Activated CD4-positive, alpha-beta memory T cell treated with anti-CD3 and anti-CD28 coated beads, Interleukin-2, amount 10 ng/mL, durations not matched to agents 7 days and 5 days (primary cell): ENCODE measurements at regions not wholly inside any gene's neighbourhood (a gene's known extent, or its start where the extent isn't known, plus 50 kb on each side); places are given as distances from the start of the nearest gene placed in this dataset.
"Not testable (repeated sequence)": the region's sequence is repeated elsewhere in the genome, so short reads cannot be mapped to it uniquely, and the experiment has no call there.

ENCODE experiments used
- CTCF ChIA-PET: fragments of 350-600 bp; sonication (Branson Sonifier 250); formaldehyde crosslinking; loops from one replicate; lab custom pipeline; 2021; ENCODE audit warnings: antibody characterized with exemption, inconsistent platforms; lab: Charles Lee
- POLR2A ChIA-PET: fragments of 350-600 bp; sonication (Branson Sonifier 250); formaldehyde crosslinking; loops from one replicate; lab custom pipeline; 2021; ENCODE audit warnings: antibody characterized with exemption; lab: Charles Lee
- DNase-seq: peaks from one replicate; pipeline ENCODE4 v3.0.0-alpha.2; 2020
- H3K27ac Mint-ChIP-seq: one replicate; pipeline ENCODE4 v1.8.0; 2021; ENCODE audit warnings: mild to moderate bottlenecking, mixed read lengths
- H3K27me3 Mint-ChIP-seq: one replicate; pipeline ENCODE4 v1.8.0; 2021; ENCODE audit warnings: mixed read lengths
- H3K36me3 Mint-ChIP-seq: one replicate; pipeline ENCODE4 v1.8.0; 2021; ENCODE audit warnings: low read depth, mixed read lengths
- H3K4me1 Mint-ChIP-seq: one replicate; pipeline ENCODE4 v1.8.0; 2021; ENCODE audit warnings: mixed read lengths
- H3K4me3 Mint-ChIP-seq: one replicate; pipeline ENCODE4 v1.8.0; 2021; ENCODE audit warnings: mild to moderate bottlenecking, mixed read lengths
- H3K9me3 Mint-ChIP-seq: one replicate; pipeline ENCODE4 v1.8.0; 2021; ENCODE audit warnings: mixed read lengths

DNA sequence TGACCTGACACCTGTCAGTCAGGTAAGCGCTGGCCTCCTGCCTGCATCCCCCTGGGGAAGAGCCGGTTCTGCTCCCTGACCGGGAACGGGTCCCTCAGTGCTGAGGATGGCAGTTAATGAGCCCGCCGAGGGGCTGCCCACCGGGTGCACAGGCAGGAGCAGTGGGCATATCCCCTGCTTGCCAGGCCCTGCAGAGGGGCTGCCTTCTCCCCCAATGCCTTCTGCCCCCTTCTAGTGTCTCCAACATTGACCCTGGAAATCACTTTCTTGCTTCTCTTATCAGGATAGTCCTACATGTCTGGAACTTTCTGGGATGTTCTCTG, 388.5 kb downstream of the SEC14L1 start:
- CTCF ChIA-PET: no interaction called here
- POLR2A ChIA-PET: no interaction called here
- no peak for DNase-seq
- H3K36me3 Mint-ChIP-seq: peaks cover under 1% of the 10 kb centered on the region
- peaks cover 31% of the 10 kb centered on the region for H3K27me3 Mint-ChIP-seq
- H3K27ac Mint-ChIP-seq: no peak overlapping the region
- H3K4me1 Mint-ChIP-seq: peaks cover 2% of the 10 kb centered on the region
- H3K9me3 Mint-ChIP-seq: peaks cover 3% of the 10 kb centered on the region
- H3K4me3 Mint-ChIP-seq: no peak overlapping the region

DNA sequence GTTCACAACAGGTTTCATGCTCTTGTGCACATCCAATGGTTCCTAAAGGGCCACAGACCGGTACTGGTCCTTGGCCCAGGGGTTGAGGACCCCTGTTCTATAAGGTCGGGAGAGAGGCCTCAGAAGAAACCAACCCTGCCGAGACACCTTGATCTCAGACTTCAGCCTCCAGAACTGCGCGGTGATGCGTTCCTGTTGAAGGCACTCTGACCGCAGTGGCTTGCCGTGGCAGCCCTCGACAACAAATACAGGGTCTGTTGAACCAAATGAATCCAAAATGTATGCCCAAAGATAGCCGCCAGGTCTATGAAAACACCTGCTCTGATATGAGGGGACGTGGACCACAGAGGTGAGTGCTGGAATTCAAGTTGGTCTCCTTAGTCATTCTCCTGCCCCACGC, 389.8 kb downstream of the SEC14L1 start:
- POLR2A ChIA-PET: no interaction called here
- peaks cover 9% of the 10 kb centered on the region for H3K4me1 Mint-ChIP-seq
- no peak overlapping the region for H3K4me3 Mint-ChIP-seq
- peaks cover 4% of the 10 kb centered on the region for H3K9me3 Mint-ChIP-seq
- peaks cover 32% of the 10 kb centered on the region for H3K27me3 Mint-ChIP-seq
- no peak overlapping the region for H3K27ac Mint-ChIP-seq
- no peak for DNase-seq
- H3K36me3 Mint-ChIP-seq: peaks cover 3% of the 10 kb centered on the region
- CTCF ChIA-PET: no interaction called here

DNA sequence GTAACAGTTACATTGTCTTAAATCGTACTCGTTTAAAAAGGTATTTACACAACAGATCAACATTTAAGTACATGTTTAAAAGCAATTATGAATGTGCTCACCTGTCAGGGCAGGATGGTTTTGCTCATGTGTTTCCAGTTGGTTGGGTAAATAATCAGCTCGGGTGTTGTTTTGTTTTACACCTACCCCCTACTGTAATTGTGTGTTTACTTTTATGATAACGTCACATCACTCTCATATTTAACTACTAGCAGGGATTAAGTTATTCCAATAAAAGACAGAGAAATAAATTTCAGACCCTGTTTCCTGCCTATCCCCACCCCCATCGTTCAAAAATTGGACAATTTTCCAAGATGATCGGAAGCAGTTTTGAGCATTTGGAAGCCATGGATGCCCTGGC, 390.2 kb downstream of the SEC14L1 start:
- DNase-seq: no peak
- Mint-ChIP-seq H3K27me3 (peaks cover 33% of the 10 kb centered on the region), H3K4me1 (peaks cover 13% of the 10 kb centered on the region), H3K27ac (no peak overlapping the region), H3K36me3 (peaks cover 3% of the 10 kb centered on the region), H3K4me3 (no peak overlapping the region), H3K9me3 (peaks cover 4% of the 10 kb centered on the region)
- ChIA-PET CTCF (no interaction called here), POLR2A (no interaction called here)

DNA sequence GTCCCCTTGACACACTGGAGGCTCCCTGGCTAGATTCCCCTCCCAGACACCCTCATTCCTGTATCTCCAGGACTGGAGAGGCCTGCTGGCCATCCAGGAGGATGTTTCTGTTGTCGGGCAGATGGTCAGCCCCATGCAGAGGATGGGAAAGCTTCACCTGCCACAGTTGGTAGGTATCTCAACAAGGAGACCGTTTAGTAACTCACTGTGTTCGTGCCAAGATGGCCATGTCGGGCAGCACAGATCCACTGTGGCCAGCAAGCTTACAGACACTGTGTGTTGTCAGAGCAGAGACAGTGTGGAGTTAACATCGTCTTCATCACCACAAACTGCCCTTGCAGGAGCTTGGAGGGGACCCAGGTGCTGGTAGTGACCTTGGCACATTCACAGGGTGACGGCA, 390.9 kb downstream of the SEC14L1 start:
- Mint-ChIP-seq H3K27ac (no peak overlapping the region), H3K9me3 (peaks cover 4% of the 10 kb centered on the region), H3K4me3 (no peak overlapping the region), H3K4me1 (peaks cover 14% of the 10 kb centered on the region), H3K27me3 (peaks cover 33% of the 10 kb centered on the region), H3K36me3 (peaks cover 3% of the 10 kb centered on the region)
- CTCF ChIA-PET: no interaction called here
- no peak for DNase-seq
- POLR2A ChIA-PET: no interaction called here

DNA sequence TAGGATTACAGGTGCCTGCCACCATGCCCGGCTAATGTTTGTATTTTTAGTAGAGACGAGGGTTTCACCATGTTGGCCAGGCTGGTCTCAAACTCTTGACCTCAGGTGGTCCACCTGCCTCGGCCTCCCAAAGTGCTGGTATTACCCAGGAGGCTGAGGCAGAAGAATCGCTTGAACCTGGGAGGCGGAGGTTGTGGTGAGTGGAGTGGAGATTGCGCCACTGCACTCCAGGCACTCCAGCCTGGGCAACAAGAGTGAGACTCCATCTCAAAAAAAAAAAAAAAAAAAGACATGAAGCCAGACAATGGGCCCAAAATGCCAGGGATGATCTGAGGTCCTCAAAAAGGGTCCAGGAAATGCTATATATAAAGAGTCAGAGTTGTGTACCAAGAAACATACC, 392.9 kb downstream of the SEC14L1 start:
- peaks cover 13% of the 10 kb centered on the region for H3K4me1 Mint-ChIP-seq
- H3K27ac Mint-ChIP-seq, H3K4me3 Mint-ChIP-seq, POLR2A ChIA-PET, H3K36me3 Mint-ChIP-seq, CTCF ChIA-PET, DNase-seq, H3K9me3 Mint-ChIP-seq: not testable (repeated sequence)
- peaks cover 34% of the 10 kb centered on the region for H3K27me3 Mint-ChIP-seq

DNA sequence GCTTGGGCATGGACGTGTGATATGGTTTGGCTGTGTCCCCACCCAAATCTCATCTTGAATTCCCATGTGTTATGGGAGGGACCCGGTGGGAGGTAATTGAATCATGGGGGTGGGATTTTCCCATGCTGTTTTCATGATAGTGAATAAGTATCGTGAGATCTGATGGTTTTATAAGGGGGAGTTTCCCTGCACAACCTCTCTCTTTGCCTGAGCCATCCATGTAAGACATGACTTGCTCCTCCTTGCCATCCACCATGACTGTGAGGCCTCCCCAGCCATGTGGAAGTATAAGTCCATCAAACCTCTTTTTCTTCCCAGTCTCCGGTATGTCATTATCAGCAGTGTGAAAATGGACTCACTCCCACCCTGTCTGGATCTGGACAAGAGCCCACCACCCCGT, 393.4 kb downstream of the SEC14L1 start:
- H3K36me3 Mint-ChIP-seq: peaks cover 3% of the 10 kb centered on the region
- H3K9me3 Mint-ChIP-seq: peaks cover 4% of the 10 kb centered on the region
- H3K27me3 Mint-ChIP-seq: peaks cover 32% of the 10 kb centered on the region
- H3K27ac Mint-ChIP-seq: no peak overlapping the region
- H3K4me1 Mint-ChIP-seq: peaks cover 13% of the 10 kb centered on the region
- POLR2A ChIA-PET: no interaction called here
- no peak for DNase-seq
- no peak overlapping the region for H3K4me3 Mint-ChIP-seq
- CTCF ChIA-PET: no interaction called here

DNA sequence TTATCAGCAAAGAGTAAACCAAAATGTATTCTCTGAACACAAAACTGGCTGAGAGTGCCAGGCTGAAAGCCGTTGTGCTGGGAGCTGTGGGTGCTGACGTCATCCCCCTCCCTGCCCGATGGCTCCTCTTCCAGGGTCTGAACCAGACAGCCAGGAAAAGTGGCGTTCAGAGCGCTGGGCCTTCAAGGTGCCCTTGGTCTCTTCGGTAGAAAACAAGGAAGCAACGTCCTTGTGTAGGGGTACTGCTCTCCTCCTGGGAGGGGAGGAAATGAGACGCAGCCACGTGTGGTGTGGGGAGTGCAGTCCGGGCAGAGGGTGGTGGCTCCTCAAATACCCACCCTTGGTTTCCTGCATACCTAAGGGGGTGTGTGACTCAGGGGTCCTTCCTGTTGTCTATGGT, 394.7 kb downstream of the SEC14L1 start:
- ChIA-PET POLR2A (no interaction called here), CTCF (interaction anchor here (0.6 kb wide), 1 partner anchor 652 kb away, joined by 3 read pairs; no protein-coding TSS in a partner anchor)
- Mint-ChIP-seq H3K27ac (peak overlapping the region; percentile 65), H3K27me3 (peaks cover 35% of the 10 kb centered on the region), H3K36me3 (peaks cover 3% of the 10 kb centered on the region), H3K4me3 (no peak overlapping the region), H3K4me1 (peaks cover 13% of the 10 kb centered on the region), H3K9me3 (peaks cover 4% of the 10 kb centered on the region)
- DNase-seq: no peak

DNA sequence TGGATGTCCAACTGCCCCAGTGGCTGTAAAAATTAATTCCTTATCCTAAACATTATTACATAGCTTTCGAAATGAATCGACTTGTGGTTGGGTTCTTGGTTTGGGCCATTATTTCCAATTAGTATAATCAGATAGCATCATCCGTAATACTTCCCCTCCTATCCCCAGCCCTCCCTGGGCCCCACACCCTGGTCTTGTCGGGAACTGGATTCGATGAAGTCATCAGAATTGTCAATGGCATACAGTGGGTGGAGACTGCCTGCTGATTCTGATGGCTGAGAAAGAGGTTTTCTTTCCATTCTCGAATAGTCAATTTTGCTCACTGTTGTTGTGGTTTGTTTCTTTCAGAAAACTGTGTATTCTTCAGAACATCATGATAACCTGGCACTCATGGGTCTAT, 395.1 kb downstream of the SEC14L1 start:
- no peak for DNase-seq
- Mint-ChIP-seq H3K4me1 (peaks cover 13% of the 10 kb centered on the region), H3K9me3 (peaks cover 4% of the 10 kb centered on the region), H3K4me3 (peak overlapping the region; percentile 4), H3K27me3 (peaks cover 31% of the 10 kb centered on the region), H3K27ac (peak overlapping the region; percentile 65), H3K36me3 (peaks cover 3% of the 10 kb centered on the region)
- CTCF ChIA-PET: interaction anchor here (0.6 kb wide), 1 partner anchor 652 kb away, joined by 3 read pairs; no protein-coding TSS in a partner anchor
- POLR2A ChIA-PET: no interaction called here

DNA sequence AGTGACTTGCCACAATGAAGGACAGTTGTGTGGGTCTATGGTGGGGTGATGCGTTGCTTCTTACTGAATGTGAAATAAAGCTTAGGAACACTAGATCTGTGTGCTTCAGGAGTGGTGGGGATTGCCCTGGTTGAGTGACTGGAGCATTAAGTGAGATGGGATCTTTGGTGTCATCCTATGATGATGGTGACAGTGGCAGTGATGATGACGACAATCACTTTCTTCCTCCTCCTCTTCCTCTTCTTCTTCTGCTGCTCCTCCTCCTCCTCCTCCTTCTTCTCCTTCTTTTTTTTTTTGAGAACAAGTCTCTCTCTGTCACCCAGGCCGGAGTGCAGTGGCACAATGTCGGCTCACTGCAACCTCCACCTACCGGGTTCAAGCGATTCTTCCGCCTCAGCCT, 396.8 kb downstream of the SEC14L1 start:
- ChIA-PET CTCF (no interaction called here), POLR2A (interaction anchor here (0.6 kb wide), 1 partner anchor 10 kb away, joined by 3 read pairs; no protein-coding TSS in a partner anchor)
- no peak overlapping the region for H3K4me3 Mint-ChIP-seq
- H3K36me3 Mint-ChIP-seq: peaks cover 3% of the 10 kb centered on the region
- DNase-seq: no peak
- peaks cover 13% of the 10 kb centered on the region for H3K4me1 Mint-ChIP-seq
- H3K9me3 Mint-ChIP-seq: peaks cover 4% of the 10 kb centered on the region
- peaks cover 36% of the 10 kb centered on the region for H3K27me3 Mint-ChIP-seq
- no peak overlapping the region for H3K27ac Mint-ChIP-seq

DNA sequence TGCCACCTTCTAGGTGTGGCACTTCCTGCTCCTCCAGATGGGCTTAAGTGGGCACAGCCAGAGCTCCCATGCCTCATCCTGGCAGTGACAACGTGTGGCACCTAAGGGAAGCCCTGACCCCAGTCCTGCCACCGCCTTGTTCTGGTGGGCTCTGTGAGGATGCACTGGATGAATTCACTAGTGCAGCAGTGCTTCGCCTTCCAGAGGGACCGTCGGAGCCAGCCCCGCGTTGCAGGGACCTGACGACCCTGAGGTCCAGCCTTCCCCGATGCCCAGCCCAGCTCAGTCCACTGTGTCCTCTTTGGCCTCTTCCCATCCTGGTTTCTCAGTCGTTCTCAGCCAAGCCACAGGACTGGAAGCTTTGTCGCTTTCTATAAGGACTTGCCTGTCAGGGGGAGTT, 399.8 kb downstream of the SEC14L1 start:
- Mint-ChIP-seq H3K9me3 (no peaks in the 10 kb centered on the region), H3K4me3 (no peak overlapping the region), H3K36me3 (no peaks in the 10 kb centered on the region), H3K27ac (no peak overlapping the region), H3K27me3 (peaks cover 29% of the 10 kb centered on the region), H3K4me1 (peaks cover 6% of the 10 kb centered on the region)
- ChIA-PET CTCF (interaction anchor here (1.4 kb wide), 1 partner anchor 211 kb away, joined by 3 read pairs; no protein-coding TSS in a partner anchor), POLR2A (no interaction called here)
- no peak for DNase-seq

DNA sequence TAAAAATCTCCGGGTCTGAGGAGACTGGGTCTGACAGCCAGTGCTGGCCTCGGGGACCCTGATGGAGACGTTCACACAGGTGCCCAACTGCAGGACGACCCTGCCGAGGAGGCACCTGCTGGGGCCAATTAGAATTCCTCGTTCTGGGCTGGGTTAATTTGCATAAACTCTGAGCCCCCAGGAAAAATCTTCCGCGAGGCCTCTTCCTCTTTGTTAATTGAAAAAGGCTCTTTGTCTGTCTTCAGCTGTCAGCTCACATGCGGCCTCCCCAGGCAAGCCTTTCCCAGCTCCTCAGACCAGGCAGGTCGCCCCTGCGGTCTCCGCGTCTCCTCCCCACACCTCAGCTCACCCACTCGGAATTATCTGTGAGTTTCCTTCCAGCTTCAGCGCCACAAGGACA, 400.2 kb downstream of the SEC14L1 start:
- Mint-ChIP-seq H3K36me3 (no peaks in the 10 kb centered on the region), H3K9me3 (no peaks in the 10 kb centered on the region), H3K27ac (no peak overlapping the region), H3K4me3 (no peak overlapping the region), H3K4me1 (peaks cover 6% of the 10 kb centered on the region), H3K27me3 (peaks cover 32% of the 10 kb centered on the region)
- ChIA-PET CTCF (interaction anchor here (1.4 kb wide), 1 partner anchor 212 kb away, joined by 3 read pairs; no protein-coding TSS in a partner anchor), POLR2A (no interaction called here)
- no peak for DNase-seq

DNA sequence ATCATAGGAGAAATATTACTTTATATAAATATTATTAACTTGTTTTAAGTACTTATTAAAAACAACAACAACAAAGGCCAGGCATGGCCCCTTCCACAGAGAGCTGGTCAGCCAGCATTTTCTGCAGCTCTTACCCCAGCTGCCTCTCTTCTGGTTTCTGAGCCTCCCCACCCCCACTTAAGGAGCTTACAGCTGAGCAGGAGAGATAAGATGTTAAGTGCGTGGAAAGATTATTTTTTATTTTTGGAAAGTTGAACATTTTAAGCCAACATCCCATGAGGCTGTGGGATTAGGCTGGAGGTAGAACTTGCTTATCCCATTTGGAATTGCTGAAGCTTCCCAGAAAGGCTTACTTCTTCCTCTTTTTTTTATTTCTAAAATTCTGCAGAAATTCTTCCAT, 401.2 kb downstream of the SEC14L1 start:
- no peak overlapping the region for H3K4me3 Mint-ChIP-seq

DNA sequence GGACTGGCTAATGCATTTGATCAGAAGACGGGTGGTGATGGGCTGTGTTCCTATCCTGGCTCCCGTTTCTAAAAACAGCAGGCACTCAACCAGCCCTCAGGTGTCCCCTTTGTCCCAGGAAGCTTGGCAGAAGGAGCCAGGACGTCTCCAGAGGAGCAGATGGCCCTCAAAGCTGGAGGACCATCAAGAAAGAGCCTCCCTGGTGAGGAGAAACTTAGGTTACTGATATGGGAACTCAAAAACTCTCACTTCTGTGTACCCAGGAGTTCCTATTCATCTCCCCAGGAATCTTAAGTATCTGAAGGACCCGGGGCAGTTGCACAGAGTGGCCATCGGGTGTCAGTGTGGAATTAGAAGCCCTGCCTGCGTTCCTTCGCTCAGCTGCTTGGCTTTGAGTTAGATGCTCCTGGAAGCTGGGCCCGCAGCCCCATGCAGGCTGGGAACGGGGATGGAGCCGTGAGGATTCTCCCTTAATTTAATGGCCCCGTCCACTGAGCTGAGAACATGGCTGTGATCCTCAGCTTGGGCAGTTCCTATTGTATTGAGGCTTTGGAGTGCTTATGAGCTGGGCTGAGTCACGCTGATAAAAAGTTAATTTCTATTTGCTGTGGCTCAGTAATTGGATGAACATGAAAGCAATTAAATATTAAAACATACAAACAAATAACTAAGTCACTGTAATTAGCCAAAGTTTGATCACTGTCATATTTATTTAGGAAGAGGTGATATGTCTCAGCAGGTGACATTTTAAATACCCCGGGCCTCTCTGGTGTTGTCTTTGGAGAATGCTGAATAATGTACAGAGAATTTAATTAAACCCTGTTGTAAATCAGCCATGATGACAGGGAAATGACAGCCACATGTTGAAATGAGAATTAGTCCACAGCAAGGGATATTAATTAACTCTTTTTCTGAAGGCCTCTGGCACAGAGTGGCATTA, 402.1 kb downstream of the SEC14L1 start:
- H3K27ac Mint-ChIP-seq: no peak overlapping the region
- H3K36me3 Mint-ChIP-seq: no peaks in the 10 kb centered on the region
- POLR2A ChIA-PET: interaction anchor here (1.0 to 1.3 kb wide), 3 partner anchors 102 to 416 kb away, joined by 3 to 4 read pairs (median 4); partner anchors contain the start of gene TNRC6C
- CTCF ChIA-PET: interaction anchor here (0.6 to 2.0 kb wide), 21 partner anchors 15 to 614 kb away, joined by 3 to 33 read pairs (median 3); no protein-coding TSS in a partner anchor
- H3K9me3 Mint-ChIP-seq: no peaks in the 10 kb centered on the region
- H3K4me3 Mint-ChIP-seq: no peak overlapping the region
- peak; percentile 71 for DNase-seq
- peaks cover 4% of the 10 kb centered on the region for H3K4me1 Mint-ChIP-seq
- H3K27me3 Mint-ChIP-seq: peaks cover 27% of the 10 kb centered on the region

More for the DNA sequence above, 401.2 kb downstream of the SEC14L1 start:
- ChIA-PET CTCF (interaction anchor here (1.0 to 2.0 kb wide), 11 partner anchors 31 to 477 kb away, joined by 3 to 33 read pairs (median 4); no protein-coding TSS in a partner anchor), POLR2A (interaction anchor here (1.1 to 1.3 kb wide), 2 partner anchors 103 to 242 kb away, joined by 3 to 4 read pairs; no protein-coding TSS in a partner anchor)
- Mint-ChIP-seq H3K36me3 (no peaks in the 10 kb centered on the region), H3K27ac (no peak overlapping the region), H3K27me3 (peaks cover 32% of the 10 kb centered on the region), H3K4me1 (peaks cover 4% of the 10 kb centered on the region), H3K9me3 (no peaks in the 10 kb centered on the region)
- DNase-seq: no peak
